ENCODE measurements at regions not wholly inside any gene's neighbourhood (a gene's known extent, or its start where the extent isn't known, plus 50 kb on each side); places are given as distances from the start of the nearest gene placed in this dataset.

GRCh38 chrX:40511258-40511657, 69.5 kb upstream of the ATP6AP2 start:
- Mint-ChIP-seq H3K27ac (no peak overlapping the region), H3K36me3 (ENCODE audit: low read depth) (no peaks in the 10 kb centered on the region), H3K9me3 (no peaks in the 10 kb centered on the region), H3K27me3 (no peaks in the 10 kb centered on the region), H3K4me1 (ENCODE audit: low read depth) (no peaks in the 10 kb centered on the region), H3K4me3 (no peak overlapping the region)
- POLR2A ChIA-PET: no interaction called here
- Histone ChIP-seq H3K4me3 (ENCODE audit: low read length) (no peak overlapping the region), H3K27ac (ENCODE audit: low read depth in 1 of 2, low read length in 2 of 2) (no peak overlapping the region), H3K9me3 (ENCODE audit: control insufficient read depth in 1 of 2, insufficient read depth in 1 of 2, low read length in 2 of 2) (peaks cover 0 to 5% of the 10 kb centered on the region in 2 experiments), H3K36me3 (ENCODE audit: insufficient read depth, low read length) (no peaks in the 10 kb centered on the region), H3K27me3 (ENCODE audit: control insufficient read depth in 1 of 2, insufficient read depth in 2 of 2, low read length in 2 of 2) (no peaks in the 10 kb centered on the region), H3K4me1 (ENCODE audit: insufficient read depth, low read length) (no peaks in the 10 kb centered on the region)
- DNase-seq (no peak), ATAC-seq (ENCODE audit: poor library complexity) (no peak)
- intact Hi-C loops (cut with DNase I, micrococcal nuclease): no loop called here
- no peak for TF ChIP-seq CTCF (IDR thresholded peaks at IDR 0.05)
- CTCF ChIA-PET: no interaction called here

- Mint-ChIP-seq H3K27ac (no peak overlapping the region), H3K27me3 (no peaks in the 10 kb centered on the region), H3K4me3 (no peak overlapping the region), H3K9me3 (no peaks in the 10 kb centered on the region), H3K4me1 (ENCODE audit: low read depth) (no peaks in the 10 kb centered on the region), H3K36me3 (ENCODE audit: low read depth) (no peaks in the 10 kb centered on the region)
- H3K4me1 ChIP-seq (ENCODE audit: insufficient read depth, low read length): no peaks in the 10 kb centered on the region
- ATAC-seq (ENCODE audit: poor library complexity) (no peak), DNase-seq (no peak)
- no peak overlapping the region for H3K4me3 ChIP-seq (ENCODE audit: low read length)
- H3K27ac ChIP-seq (ENCODE audit: low read depth in 1 of 2, low read length in 2 of 2): no peak overlapping the region
- H3K27me3 ChIP-seq (ENCODE audit: control insufficient read depth in 1 of 2, insufficient read depth in 2 of 2, low read length in 2 of 2): no peaks in the 10 kb centered on the region
- H3K9me3 ChIP-seq (ENCODE audit: control insufficient read depth in 1 of 2, insufficient read depth in 1 of 2, low read length in 2 of 2): peaks cover 0 to 5% of the 10 kb centered on the region in 2 experiments
- H3K36me3 ChIP-seq (ENCODE audit: insufficient read depth, low read length): no peaks in the 10 kb centered on the region
- intact Hi-C loops (cut with DNase I, micrococcal nuclease): no loop called here
- no peak for TF ChIP-seq CTCF (IDR thresholded peaks at IDR 0.05)
- ChIA-PET CTCF (no interaction called here), POLR2A (no interaction called here)
These were observed 72.2 kb upstream of the ATP6AP2 start for GRCh38 chrX:40508560-40508959.

- TF ChIP-seq CTCF (IDR thresholded peaks at IDR 0.05): no peak
- CTCF ChIA-PET: interaction anchor here (0.6 kb wide), 1 partner anchor 331 kb away, joined by 3 read pairs; no protein-coding TSS in a partner anchor
- Histone ChIP-seq H3K9me3 (ENCODE audit: control insufficient read depth in 1 of 2, insufficient read depth in 1 of 2, low read length in 2 of 2) (peaks cover 0 to 5% of the 10 kb centered on the region in 2 experiments), H3K4me3 (ENCODE audit: low read length) (no peak overlapping the region), H3K27ac (ENCODE audit: low read depth in 1 of 2, low read length in 2 of 2) (no peak overlapping the region), H3K36me3 (ENCODE audit: insufficient read depth, low read length) (no peaks in the 10 kb centered on the region), H3K27me3 (ENCODE audit: control insufficient read depth in 1 of 2, insufficient read depth in 2 of 2, low read length in 2 of 2) (no peaks in the 10 kb centered on the region), H3K4me1 (ENCODE audit: insufficient read depth, low read length) (no peaks in the 10 kb centered on the region)
- no peak overlapping the region for H3K27ac Mint-ChIP-seq
- no peaks in the 10 kb centered on the region for H3K4me1 Mint-ChIP-seq (ENCODE audit: low read depth)
- intact Hi-C loops (cut with DNase I, micrococcal nuclease): no loop called here
- H3K9me3 Mint-ChIP-seq: no peaks in the 10 kb centered on the region
- H3K36me3 Mint-ChIP-seq (ENCODE audit: low read depth): no peaks in the 10 kb centered on the region
- H3K27me3 Mint-ChIP-seq: no peaks in the 10 kb centered on the region
- H3K4me3 Mint-ChIP-seq: no peak overlapping the region
- ATAC-seq (ENCODE audit: poor library complexity) (no peak), DNase-seq (no peak)
- POLR2A ChIA-PET: no interaction called here
These were observed 74.4 kb upstream of the ATP6AP2 start for GRCh38 chrX:40506201-40506985.
